GM12865 (cell line): ENCODE measurements at regions not wholly inside any gene's neighbourhood (a gene's known extent, or its start where the extent isn't known, plus 50 kb on each side); places are given as distances from the start of the nearest gene placed in this dataset.
"Not testable (repeated sequence)": the region's sequence is repeated elsewhere in the genome, so short reads cannot be mapped to it uniquely, and the experiment has no call there.

ENCODE experiments used
- DNase-seq: peaks from one replicate; pipeline ENCODE4 v3.0.0; 2010; ENCODE audit warnings: low read depth
- H3K4me3 ChIP-seq: 2 replicates; pipeline ENCODE4 v1.5.1; 2011; ENCODE audit warnings: mild to moderate bottlenecking, low read depth, low read length, control low read depth
- TF ChIP-seq, protein P1 (sequence below): IDR thresholded peaks from 2 replicates; pipeline ENCODE4 v1.5.1; 2011; ENCODE audit warnings: low read length, control low read depth, low read depth, inconsistent platforms; ENCODE audit not compliant: insufficient read depth; ENCODE audit errors: missing control alignments

DNA sequence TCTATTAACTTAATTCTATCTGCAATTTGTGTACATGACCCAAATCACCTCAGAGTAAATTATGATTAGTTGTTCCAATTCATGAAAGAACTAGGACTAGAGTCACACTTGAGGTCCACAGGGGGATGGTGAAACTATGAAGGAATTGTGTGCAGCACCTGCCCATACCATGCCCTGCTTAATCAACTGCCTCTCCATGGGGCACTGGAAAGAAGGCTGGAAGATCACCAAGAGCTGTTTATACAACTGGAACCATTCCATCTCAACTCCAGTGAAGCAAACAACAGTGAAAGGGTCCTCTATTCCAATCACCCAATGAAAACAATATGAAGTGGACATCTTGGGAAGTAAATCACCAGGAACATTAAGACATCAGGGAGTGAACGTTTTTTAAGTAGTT is 98.7 kb upstream of the SEMA3D start:
- no peak overlapping the region for H3K4me3 ChIP-seq
- TF ChIP-seq, protein P1, sequence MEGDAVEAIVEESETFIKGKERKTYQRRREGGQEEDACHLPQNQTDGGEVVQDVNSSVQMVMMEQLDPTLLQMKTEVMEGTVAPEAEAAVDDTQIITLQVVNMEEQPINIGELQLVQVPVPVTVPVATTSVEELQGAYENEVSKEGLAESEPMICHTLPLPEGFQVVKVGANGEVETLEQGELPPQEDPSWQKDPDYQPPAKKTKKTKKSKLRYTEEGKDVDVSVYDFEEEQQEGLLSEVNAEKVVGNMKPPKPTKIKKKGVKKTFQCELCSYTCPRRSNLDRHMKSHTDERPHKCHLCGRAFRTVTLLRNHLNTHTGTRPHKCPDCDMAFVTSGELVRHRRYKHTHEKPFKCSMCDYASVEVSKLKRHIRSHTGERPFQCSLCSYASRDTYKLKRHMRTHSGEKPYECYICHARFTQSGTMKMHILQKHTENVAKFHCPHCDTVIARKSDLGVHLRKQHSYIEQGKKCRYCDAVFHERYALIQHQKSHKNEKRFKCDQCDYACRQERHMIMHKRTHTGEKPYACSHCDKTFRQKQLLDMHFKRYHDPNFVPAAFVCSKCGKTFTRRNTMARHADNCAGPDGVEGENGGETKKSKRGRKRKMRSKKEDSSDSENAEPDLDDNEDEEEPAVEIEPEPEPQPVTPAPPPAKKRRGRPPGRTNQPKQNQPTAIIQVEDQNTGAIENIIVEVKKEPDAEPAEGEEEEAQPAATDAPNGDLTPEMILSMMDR = no peak
- DNase-seq = no peak

DNA sequence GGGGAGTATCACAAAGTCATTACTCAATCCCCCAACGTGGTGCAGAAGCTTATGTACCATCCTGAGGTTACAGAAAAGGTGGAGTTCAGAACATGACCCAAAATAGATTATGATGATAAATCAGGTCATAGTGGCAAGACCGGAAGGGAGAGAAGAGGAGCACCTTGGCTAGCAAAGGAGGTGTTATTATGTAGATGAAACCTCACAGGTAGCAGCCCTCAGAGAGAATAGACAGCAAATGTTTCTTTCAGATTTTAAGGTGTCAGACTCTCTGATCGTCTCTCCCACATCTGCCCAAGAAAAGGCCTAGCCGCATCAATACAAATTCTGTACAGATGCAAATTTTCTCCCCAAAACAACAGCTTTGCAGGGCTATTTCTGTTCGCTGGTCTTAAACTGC is 88.3 kb upstream of the SEMA3D start:
- no peak overlapping the region for H3K4me3 ChIP-seq
- TF ChIP-seq, protein P1 = no peak
- no peak for DNase-seq

DNA sequence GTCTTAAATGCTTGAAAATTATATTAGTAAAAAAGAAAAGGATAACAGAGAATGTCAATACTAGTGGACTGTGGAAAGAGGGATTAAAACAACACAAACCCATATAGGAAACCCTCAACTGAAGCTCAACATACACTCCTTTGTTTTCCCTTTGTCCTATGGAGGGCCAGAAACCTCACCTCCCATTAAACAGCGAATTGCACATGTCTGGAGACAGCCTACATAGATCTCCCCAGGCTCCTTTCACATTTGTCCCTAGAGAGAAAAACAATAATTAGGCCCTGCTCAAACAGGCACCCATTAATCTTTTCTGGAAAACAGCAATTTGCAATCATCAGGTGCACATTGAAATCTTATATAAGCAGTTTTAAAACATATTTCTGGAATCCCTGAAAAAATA is 87.6 kb upstream of the SEMA3D start:
- H3K4me3 ChIP-seq = no peak overlapping the region
- TF ChIP-seq, protein P1 = no peak
- DNase-seq = no peak

DNA sequence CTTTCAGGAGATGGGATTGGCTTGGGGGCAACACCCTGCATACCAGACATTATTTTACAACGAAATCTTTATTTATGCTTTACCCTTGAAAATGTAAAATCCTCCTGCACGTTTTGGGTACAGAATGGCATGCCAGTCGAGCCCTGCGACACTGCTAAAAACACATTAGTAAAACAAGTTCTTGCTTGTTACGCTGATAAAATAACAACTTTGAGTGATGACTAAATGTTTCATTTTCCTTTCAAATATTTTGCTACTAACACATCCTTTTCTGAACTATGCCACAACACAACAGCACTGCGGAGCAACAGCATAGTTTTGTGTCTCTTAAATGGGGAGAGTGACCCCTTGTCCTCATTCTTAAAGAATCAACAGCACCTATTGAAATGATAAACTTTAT is 76.0 kb upstream of the SEMA3D start:
- TF ChIP-seq, protein P1 = no peak
- H3K4me3 ChIP-seq = no peak overlapping the region
- DNase-seq = no peak

DNA sequence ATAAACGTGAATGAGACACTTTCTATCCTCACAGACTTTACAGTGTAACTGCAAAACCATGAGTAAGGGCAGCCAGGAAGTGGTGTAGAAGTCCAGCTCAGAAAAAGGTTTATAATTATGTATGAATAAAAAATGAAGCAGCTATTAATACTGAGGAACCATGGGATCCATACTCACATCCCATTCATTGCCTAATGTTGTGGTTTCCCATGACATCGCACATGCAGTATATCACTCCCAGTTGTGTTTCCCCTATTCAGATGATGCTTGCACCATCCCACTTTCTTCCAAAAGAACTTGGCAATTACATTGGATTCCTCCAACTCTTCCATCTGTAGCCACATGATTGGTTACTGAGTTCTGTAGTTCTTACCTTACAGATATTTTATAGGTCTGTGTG is 74.5 kb upstream of the SEMA3D start:
- TF ChIP-seq, protein P1 = no peak
- DNase-seq = no peak

DNA sequence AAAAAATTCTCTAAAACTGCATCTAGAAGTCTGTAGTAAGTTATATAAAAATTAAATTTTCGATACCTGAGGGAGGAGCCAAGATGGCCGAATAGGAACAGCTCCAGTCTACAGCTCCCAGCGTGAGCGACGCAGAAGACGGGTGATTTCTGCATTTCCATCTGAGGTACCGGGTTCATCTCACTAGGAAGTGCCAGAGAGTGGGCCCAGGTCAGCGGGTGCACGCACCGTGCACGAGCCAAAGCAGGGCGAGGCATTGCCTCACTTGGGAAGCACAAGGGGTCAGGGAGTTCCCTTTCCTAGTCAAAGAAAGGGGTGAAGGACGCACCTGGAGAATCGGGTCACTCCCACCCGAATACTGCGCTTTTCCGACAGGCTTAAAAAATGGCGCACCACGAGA is 62.9 kb upstream of the SEMA3D start:
- not testable (repeated sequence) for DNase-seq, H3K4me3 ChIP-seq

More for the DNA sequence above, 74.5 kb upstream of the SEMA3D start:
- H3K4me3 ChIP-seq = no peak overlapping the region

DNA sequence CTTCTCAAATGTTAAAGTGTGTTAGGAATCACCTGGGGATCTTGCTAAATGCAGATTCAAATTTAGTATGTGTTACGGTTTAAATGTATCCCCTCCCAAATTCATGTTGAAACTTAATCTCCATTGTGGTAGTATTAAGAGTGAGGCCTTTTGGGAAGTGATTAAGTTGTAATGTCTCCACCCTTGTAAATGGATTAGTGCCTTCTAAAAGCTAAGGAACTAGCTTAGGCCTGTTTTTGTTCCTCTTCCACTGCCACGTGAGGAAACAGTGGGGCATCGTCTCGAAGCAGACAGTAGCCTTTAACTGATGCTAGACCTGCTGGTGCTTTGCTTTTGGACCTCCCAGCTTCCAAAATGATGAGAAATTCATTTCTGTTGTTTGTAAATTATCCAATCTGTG is 52.3 kb upstream of the SEMA3D start:
- DNase-seq = no peak
- no peak overlapping the region for H3K4me3 ChIP-seq
- TF ChIP-seq, protein P1 = no peak
